HCT116 (cell line): ENCODE measurements at regions not wholly inside any gene's neighbourhood (a gene's known extent, or its start where the extent isn't known, plus 50 kb on each side); places are given as distances from the start of the nearest gene placed in this dataset.

Source experiments
- ATAC-seq: fragments of 200-7000 bp; cut with Tn5 transposase; 2 replicates; pipeline ENCODE4 v1.9.1; 2020; ENCODE audit warnings: mild to moderate bottlenecking, moderate library complexity
- BruUV-seq: library from RNA; stranded (reverse); fragments of 400-500 nt; replicated peaks from 2 replicates; lab custom pipeline; 2021; lab: Mats Ljungman, UMichigan
- CTCF ChIA-PET: fragments of 300-600 bp; sonication (Branson Sonifier 250); formaldehyde crosslinking; loops from one replicate; lab custom pipeline; 2021; ENCODE audit warnings: antibody characterized with exemption; lab: Charles Lee
- POLR2A ChIA-PET: fragments of 300-600, 350-600 bp; sonication (Branson Sonifier 250); formaldehyde crosslinking; loops from one replicate; lab custom pipeline; 2021; ENCODE audit warnings: antibody characterized with exemption; lab: Charles Lee
- RAD21 ChIA-PET, 2 experiments: fragments of 300-600 bp; sonication (Branson Sonifier 250); formaldehyde crosslinking; loops; one replicate each; lab custom pipeline; 2023; ENCODE audit warnings: low total read pairs in 2 of 2; ENCODE audit not compliant: uncharacterized antibody in 2 of 2, unreplicated experiment in 2 of 2, low non-redundant PET in 1 of 2; lab: Charles Lee
- DNase-seq: peaks from one replicate; pipeline ENCODE4 v3.0.0-alpha.2; 2010; ENCODE audit warnings: low read depth, low spot score
- H2AFZ ChIP-seq: fragments of 200-600 bp; shearing (Covaris generic), sonication (generic); 2 replicates; pipeline ENCODE4 v1.6.1; 2017; ENCODE audit warnings: low read depth, mixed run types, mixed read lengths, antibody characterized with exemption, low read length; ENCODE audit not compliant: poor library complexity, severe bottlenecking
- H3K27ac ChIP-seq: 2 replicates; pipeline ENCODE4 v1.5.1; 2012; ENCODE audit warnings: low read depth, low read length
- H3K27me3 ChIP-seq: fragments of 200-600 bp; sonication (generic); 2 replicates; pipeline ENCODE4 v1.6.1; 2016; ENCODE audit warnings: mixed run types, low read length, mixed read lengths; ENCODE audit not compliant: insufficient read depth
- H3K36me3 ChIP-seq, 2 experiments: fragments of 200-500 bp in 1 of 2; fragments of 200-600 bp in 1 of 2; sonication (Bioruptor generic) in 1 of 2; sonication (generic) in 1 of 2; 2 replicates each; pipeline versions ENCODE4 v1.5.1 to v1.6.1; 2014 to 2016; ENCODE audit warnings: low read length in 2 of 2, inconsistent platforms in 1 of 2, mixed read lengths in 1 of 2, mixed run types in 1 of 2; ENCODE audit not compliant: insufficient read depth in 2 of 2, control insufficient read depth in 1 of 2
- H3K4me1 ChIP-seq, 2 experiments: fragments of 200-600 bp in 1 of 2; sonication (generic) in 1 of 2; 2 replicates each; pipeline versions ENCODE4 v1.5.1 to v1.6.1; 2012 to 2017; ENCODE audit warnings: low read length in 2 of 2, inconsistent platforms in 1 of 2, mild to moderate bottlenecking in 1 of 2, mixed read lengths in 1 of 2, mixed run types in 1 of 2, moderate library complexity in 1 of 2; ENCODE audit not compliant: insufficient read depth in 2 of 2, control insufficient read depth in 1 of 2
- H3K4me2 ChIP-seq: fragments of 200-600 bp; sonication (generic); 2 replicates; pipeline ENCODE4 v1.6.1; 2017; ENCODE audit warnings: mixed run types, low read length, mixed read lengths
- H3K4me3 ChIP-seq, 2 experiments: fragments of 200-600 bp in 1 of 2; sonication (generic) in 1 of 2; replicated peaks in 1 of 2; 2 replicates each; pipeline ENCODE4 v1.5.1; 2011 to 2016; ENCODE audit warnings: low read length in 2 of 2, control low read depth in 1 of 2, low read depth in 1 of 2, mild to moderate bottlenecking in 1 of 2, mixed read lengths in 1 of 2, mixed run types in 1 of 2
- H3K79me2 ChIP-seq: fragments of 200-600 bp; sonication (generic); 2 replicates; pipeline ENCODE4 v1.6.1; 2017; ENCODE audit warnings: mild to moderate bottlenecking, mixed run types, low read length, moderate library complexity, mixed read lengths; ENCODE audit not compliant: insufficient read depth
- H3K9ac ChIP-seq: fragments of 200-600 bp; sonication (generic); 2 replicates; pipeline ENCODE4 v1.6.1; 2016; ENCODE audit warnings: low read length, mixed read lengths
- H3K9me2 ChIP-seq: fragments of 200-600 bp; sonication (generic), shearing (Covaris generic); 2 replicates; pipeline ENCODE4 v1.6.1; 2017; ENCODE audit warnings: mixed run types, mild to moderate bottlenecking, moderate library complexity; ENCODE audit not compliant: insufficient read depth
- H3K9me3 ChIP-seq, 2 experiments: fragments of 200-500 bp in 1 of 2; fragments of 200-600 bp in 1 of 2; sonication (Bioruptor generic) in 1 of 2; sonication (generic) in 1 of 2; 2 replicates each; pipeline ENCODE4 v1.6.1; 2014 to 2017; ENCODE audit warnings: low read length in 2 of 2, mixed read lengths in 2 of 2, inconsistent platforms in 1 of 2, low read depth in 1 of 2, mild to moderate bottlenecking in 1 of 2, mixed run types in 1 of 2, moderate library complexity in 1 of 2; ENCODE audit not compliant: control insufficient read depth in 1 of 2, insufficient read depth in 1 of 2
- H4K20me1 ChIP-seq: fragments of 200-600 bp; sonication (generic), shearing (Covaris generic); 2 replicates; pipeline ENCODE4 v1.6.1; 2017; ENCODE audit warnings: mixed run types, mild to moderate bottlenecking, moderate library complexity; ENCODE audit not compliant: insufficient read depth
- EZH2 ChIP-seq: fragments of 200-600 bp; sonication (generic); IDR thresholded peaks from 2 replicates; pipeline ENCODE4 v1.6.1; 2017; ENCODE audit warnings: antibody characterized with exemption, mixed run types
- EZH2phosphoT487 ChIP-seq: fragments of 200-600 bp; IDR thresholded peaks from 2 replicates; pipeline ENCODE4 v1.6.1; 2018; ENCODE audit warnings: antibody characterized with exemption, borderline replicate concordance
- POLR2AphosphoS5 ChIP-seq: IDR thresholded peaks from 2 replicates; pipeline ENCODE4 v1.6.1; 2011; ENCODE audit warnings: mild to moderate bottlenecking, low read depth, low read length, moderate library complexity
- RAD21 ChIP-seq: IDR thresholded peaks from 2 replicates; pipeline ENCODE4 v1.6.1; 2012; ENCODE audit warnings: low read depth, mild to moderate bottlenecking
- SIN3A ChIP-seq: IDR thresholded peaks from 2 replicates; pipeline ENCODE4 v1.6.1; 2012; ENCODE audit warnings: low read depth
- SRF ChIP-seq: IDR thresholded peaks from 2 replicates; pipeline ENCODE4 v1.6.1; 2012; ENCODE audit warnings: low read depth
- TCF7L2 ChIP-seq: IDR thresholded peaks from 2 replicates; pipeline ENCODE4 v1.7.0; 2011; ENCODE audit warnings: borderline replicate concordance, inconsistent platforms; ENCODE audit not compliant: insufficient read depth, insufficient read length; ENCODE audit errors: extremely low read depth
- ZFX ChIP-seq: fragments of 450-650 bp; IDR thresholded peaks from 2 replicates; pipeline ENCODE4 v1.6.1; 2017
- ZNF274 ChIP-seq: fragments of 200-500 bp; sonication (Bioruptor generic); IDR thresholded peaks from 2 replicates; pipeline ENCODE4 v1.6.1; 2014; ENCODE audit warnings: mild to moderate bottlenecking, low read depth, low read length, inconsistent platforms
- intact Hi-C: fragments of 100-400 bp; cut with micrococcal nuclease; formaldehyde crosslinking; loops from 2 replicates; pipeline ENCODE4 v1.10.0; 2022
- TF ChIP-seq, protein P1 (sequence below), 3 experiments: fragments of 200-600 bp in 1 of 3; sonication (generic) in 1 of 3; IDR thresholded peaks in 2 of 3; conservative IDR thresholded peaks in 1 of 3; 2 replicates each; pipeline ENCODE4 v1.5.1; 2012 to 2017; ENCODE audit warnings: low read depth in 2 of 3, low read length in 2 of 3, antibody characterized with exemption in 1 of 3, borderline replicate concordance in 1 of 3, control low read depth in 1 of 3, mild to moderate bottlenecking in 1 of 3, mixed read lengths in 1 of 3, mixed run types in 1 of 3, moderate library complexity in 1 of 3; ENCODE audit not compliant: insufficient read depth in 1 of 3

GRCh38 chr1:69269491-69269890 lies 298.2 kb upstream of the LRRC7 start:
- Histone ChIP-seq H3K79me2 (no peaks in the 10 kb centered on the region), H2AFZ (no peak overlapping the region), H3K4me1 (no peaks in the 10 kb centered on the region), H3K9ac (no peak overlapping the region), H4K20me1 (no peaks in the 10 kb centered on the region), H3K9me3 (no peaks in the 10 kb centered on the region), H3K27me3 (no peaks in the 10 kb centered on the region), H3K9me2 (no peaks in the 10 kb centered on the region), H3K4me2 (no peak overlapping the region), H3K4me3 (no peak overlapping the region), H3K36me3 (no peaks in the 10 kb centered on the region), H3K27ac (no peak overlapping the region)
- ChIA-PET CTCF (no interaction called here), RAD21 (no interaction called here), POLR2A (no interaction called here)
- ATAC-seq = no peak
- intact Hi-C loops = no loop called here
- no TSS peak for BruUV-seq
- no peak for DNase-seq
- TF ChIP-seq, protein P1, sequence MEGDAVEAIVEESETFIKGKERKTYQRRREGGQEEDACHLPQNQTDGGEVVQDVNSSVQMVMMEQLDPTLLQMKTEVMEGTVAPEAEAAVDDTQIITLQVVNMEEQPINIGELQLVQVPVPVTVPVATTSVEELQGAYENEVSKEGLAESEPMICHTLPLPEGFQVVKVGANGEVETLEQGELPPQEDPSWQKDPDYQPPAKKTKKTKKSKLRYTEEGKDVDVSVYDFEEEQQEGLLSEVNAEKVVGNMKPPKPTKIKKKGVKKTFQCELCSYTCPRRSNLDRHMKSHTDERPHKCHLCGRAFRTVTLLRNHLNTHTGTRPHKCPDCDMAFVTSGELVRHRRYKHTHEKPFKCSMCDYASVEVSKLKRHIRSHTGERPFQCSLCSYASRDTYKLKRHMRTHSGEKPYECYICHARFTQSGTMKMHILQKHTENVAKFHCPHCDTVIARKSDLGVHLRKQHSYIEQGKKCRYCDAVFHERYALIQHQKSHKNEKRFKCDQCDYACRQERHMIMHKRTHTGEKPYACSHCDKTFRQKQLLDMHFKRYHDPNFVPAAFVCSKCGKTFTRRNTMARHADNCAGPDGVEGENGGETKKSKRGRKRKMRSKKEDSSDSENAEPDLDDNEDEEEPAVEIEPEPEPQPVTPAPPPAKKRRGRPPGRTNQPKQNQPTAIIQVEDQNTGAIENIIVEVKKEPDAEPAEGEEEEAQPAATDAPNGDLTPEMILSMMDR (IDR thresholded peaks at IDR 0.05 in 2 of 3, conservative IDR thresholded peaks at IDR 0.05 in 1 of 3; ENCODE audit: borderline replicate concordance in 1 of 3, insufficient read depth in 1 of 3, low read depth in 2 of 3, low read length in 2 of 3) = no peak
- TF ChIP-seq TCF7L2 = no peak
- no peak for TF ChIP-seq ZNF274
- TF ChIP-seq ZFX = no peak
- TF ChIP-seq SIN3A = no peak
- TF ChIP-seq EZH2phosphoT487 = no peak
- TF ChIP-seq POLR2AphosphoS5 = no peak
- no peak for TF ChIP-seq EZH2
- TF ChIP-seq RAD21 = no peak
- TF ChIP-seq SRF = no peak
